Ishikawa (cell line): ENCODE measurements at regions not wholly inside any gene's neighbourhood (a gene's known extent, or its start where the extent isn't known, plus 50 kb on each side); places are given as distances from the start of the nearest gene placed in this dataset.

Source experiments
- CEBPB ChIP-seq: IDR thresholded peaks from 2 replicates; pipeline ENCODE4 v1.6.1; 2012
- CREB1 ChIP-seq: IDR thresholded peaks from 2 replicates; pipeline ENCODE4 v1.6.1; 2012; ENCODE audit warnings: low read depth
- EGR1 ChIP-seq: IDR thresholded peaks from 2 replicates; pipeline ENCODE4 v1.6.1; 2012
- EP300 ChIP-seq: IDR thresholded peaks from 2 replicates; pipeline ENCODE4 v1.6.1; 2012; ENCODE audit warnings: borderline replicate concordance
- FOXM1 ChIP-seq: IDR thresholded peaks from 2 replicates; pipeline ENCODE4 v1.6.1; 2012; ENCODE audit warnings: low read depth, borderline replicate concordance
- NFIC ChIP-seq: IDR thresholded peaks from 2 replicates; pipeline ENCODE4 v1.6.1; 2012
- RAD21 ChIP-seq: IDR thresholded peaks from 2 replicates; pipeline ENCODE4 v1.6.1; 2012; ENCODE audit warnings: low read depth
- TAF1 ChIP-seq: IDR thresholded peaks from 2 replicates; pipeline ENCODE4 v1.6.1; 2012; ENCODE audit warnings: low read depth, mild to moderate bottlenecking
- TCF12 ChIP-seq: IDR thresholded peaks from 2 replicates; pipeline ENCODE4 v1.6.1; 2012; ENCODE audit warnings: low read depth
- TEAD4 ChIP-seq: IDR thresholded peaks from 2 replicates; pipeline ENCODE4 v1.6.1; 2012
- YY1 ChIP-seq: IDR thresholded peaks from 2 replicates; pipeline ENCODE4 v1.6.1; 2012; ENCODE audit warnings: low read depth
- ZBTB7A ChIP-seq: IDR thresholded peaks from 2 replicates; pipeline ENCODE4 v1.6.1; 2012; ENCODE audit warnings: low read depth
- TF ChIP-seq, protein P1 (sequence below): IDR thresholded peaks from 2 replicates; pipeline ENCODE4 v1.6.1; 2012; ENCODE audit warnings: low read depth, mild to moderate bottlenecking
- TF ChIP-seq, protein P2 (sequence below): IDR thresholded peaks from 2 replicates; pipeline ENCODE4 v1.6.1; 2012
- TF ChIP-seq, protein P3 (sequence below): IDR thresholded peaks from 2 replicates; pipeline ENCODE4 v1.6.1; 2012

DNA sequence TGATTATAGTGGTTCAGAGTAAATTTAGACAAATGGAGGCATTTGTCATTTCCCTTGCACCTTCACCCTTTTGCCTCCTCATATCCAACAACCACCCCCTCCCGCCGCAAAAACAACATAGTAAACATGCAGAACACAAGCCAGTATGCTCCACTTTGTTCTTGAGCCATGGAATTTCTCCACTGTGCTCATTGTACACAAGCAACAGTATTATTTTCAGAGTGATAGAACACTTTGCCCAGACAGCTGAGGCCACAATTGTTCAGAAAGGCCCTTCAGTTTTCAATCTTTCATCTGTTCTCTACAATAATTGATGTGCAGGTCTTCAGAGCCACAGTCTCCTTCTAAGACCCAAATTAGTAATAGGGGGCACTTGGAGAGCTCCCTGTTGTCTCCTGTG is 272.8 kb upstream of the SLC30A5 start:
- TF ChIP-seq TEAD4 (no peak), NFIC (no peak), RAD21 (no peak), YY1 (no peak), EP300 (no peak), TCF12 (no peak), FOXM1 (no peak), CREB1 (no peak), ZBTB7A (no peak), EGR1 (no peak)
- TF ChIP-seq, protein P1, sequence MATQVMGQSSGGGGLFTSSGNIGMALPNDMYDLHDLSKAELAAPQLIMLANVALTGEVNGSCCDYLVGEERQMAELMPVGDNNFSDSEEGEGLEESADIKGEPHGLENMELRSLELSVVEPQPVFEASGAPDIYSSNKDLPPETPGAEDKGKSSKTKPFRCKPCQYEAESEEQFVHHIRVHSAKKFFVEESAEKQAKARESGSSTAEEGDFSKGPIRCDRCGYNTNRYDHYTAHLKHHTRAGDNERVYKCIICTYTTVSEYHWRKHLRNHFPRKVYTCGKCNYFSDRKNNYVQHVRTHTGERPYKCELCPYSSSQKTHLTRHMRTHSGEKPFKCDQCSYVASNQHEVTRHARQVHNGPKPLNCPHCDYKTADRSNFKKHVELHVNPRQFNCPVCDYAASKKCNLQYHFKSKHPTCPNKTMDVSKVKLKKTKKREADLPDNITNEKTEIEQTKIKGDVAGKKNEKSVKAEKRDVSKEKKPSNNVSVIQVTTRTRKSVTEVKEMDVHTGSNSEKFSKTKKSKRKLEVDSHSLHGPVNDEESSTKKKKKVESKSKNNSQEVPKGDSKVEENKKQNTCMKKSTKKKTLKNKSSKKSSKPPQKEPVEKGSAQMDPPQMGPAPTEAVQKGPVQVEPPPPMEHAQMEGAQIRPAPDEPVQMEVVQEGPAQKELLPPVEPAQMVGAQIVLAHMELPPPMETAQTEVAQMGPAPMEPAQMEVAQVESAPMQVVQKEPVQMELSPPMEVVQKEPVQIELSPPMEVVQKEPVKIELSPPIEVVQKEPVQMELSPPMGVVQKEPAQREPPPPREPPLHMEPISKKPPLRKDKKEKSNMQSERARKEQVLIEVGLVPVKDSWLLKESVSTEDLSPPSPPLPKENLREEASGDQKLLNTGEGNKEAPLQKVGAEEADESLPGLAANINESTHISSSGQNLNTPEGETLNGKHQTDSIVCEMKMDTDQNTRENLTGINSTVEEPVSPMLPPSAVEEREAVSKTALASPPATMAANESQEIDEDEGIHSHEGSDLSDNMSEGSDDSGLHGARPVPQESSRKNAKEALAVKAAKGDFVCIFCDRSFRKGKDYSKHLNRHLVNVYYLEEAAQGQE, result no peak
- TF ChIP-seq, protein P2, sequence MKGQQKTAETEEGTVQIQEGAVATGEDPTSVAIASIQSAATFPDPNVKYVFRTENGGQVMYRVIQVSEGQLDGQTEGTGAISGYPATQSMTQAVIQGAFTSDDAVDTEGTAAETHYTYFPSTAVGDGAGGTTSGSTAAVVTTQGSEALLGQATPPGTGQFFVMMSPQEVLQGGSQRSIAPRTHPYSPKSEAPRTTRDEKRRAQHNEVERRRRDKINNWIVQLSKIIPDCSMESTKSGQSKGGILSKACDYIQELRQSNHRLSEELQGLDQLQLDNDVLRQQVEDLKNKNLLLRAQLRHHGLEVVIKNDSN, result no peak

DNA sequence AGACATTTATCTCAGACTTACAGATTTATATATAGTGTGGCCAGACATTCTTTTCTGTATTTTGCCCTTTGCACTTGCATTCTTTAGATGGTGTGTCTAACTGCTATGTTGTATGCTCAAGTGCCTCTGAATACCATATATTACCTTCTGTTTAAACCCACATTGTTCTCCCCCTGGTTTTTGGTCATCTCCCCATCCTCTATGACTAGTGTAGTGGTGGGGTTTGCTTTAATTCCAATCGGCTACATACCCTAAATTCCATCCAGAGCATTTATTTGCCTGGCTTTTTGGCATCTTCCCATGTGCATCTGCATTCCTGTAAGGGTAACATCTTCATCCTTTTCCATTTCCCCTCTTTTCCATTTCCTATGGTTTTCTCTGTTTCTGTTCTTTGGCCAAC is 271.0 kb upstream of the SLC30A5 start:
- no peak for TF ChIP-seq RAD21

DNA sequence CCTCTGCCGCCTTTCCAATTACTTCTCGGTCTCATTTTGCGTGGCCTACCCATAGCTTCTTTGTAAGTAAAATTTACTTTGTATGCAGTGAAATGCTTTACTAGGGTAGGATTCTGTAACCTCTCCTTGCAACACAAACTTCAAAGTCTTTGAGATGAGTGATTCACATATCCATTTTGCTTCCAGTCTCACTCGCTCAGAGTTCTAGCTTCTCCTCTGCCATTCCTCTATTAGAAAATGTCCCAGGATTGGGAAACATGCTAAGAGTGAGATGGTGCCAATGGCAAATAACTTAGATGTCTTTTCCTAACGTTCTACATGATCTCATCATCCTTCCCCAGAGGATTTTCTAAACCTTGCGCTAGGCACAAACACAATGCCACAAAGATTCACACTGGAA is 270.5 kb upstream of the SLC30A5 start:
- TF ChIP-seq RAD21, result no peak

DNA sequence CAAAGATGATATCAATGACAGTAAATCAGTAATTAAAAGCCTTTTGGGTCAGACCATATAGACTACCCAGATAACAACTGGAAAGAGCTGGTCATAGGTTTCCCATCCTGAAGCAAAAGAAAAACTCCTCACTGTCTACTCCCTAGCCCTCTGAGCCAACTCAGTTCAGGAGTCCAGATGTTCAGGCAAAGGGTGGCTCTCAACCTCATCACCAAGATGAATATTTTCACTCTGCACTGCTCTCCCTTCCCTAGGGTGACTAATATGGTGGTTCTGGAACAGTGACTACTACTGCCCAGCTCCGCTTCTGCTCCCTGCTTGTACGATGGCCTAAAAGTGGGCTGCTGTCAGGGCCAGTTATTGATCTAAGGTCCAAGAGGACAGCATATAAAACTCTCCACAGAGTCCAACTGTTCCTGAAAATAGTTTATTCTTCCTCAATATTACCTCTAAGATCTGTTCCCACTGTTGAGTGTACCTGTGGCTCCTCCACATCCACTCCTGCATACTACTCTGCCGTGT is 263.4 kb upstream of the SLC30A5 start:
- TF ChIP-seq EGR1 (no peak), CEBPB (no peak), TEAD4 (no peak), RAD21 (no peak), YY1 (no peak), EP300 (no peak), CREB1 (no peak)
- TF ChIP-seq, protein P2, result no peak

DNA sequence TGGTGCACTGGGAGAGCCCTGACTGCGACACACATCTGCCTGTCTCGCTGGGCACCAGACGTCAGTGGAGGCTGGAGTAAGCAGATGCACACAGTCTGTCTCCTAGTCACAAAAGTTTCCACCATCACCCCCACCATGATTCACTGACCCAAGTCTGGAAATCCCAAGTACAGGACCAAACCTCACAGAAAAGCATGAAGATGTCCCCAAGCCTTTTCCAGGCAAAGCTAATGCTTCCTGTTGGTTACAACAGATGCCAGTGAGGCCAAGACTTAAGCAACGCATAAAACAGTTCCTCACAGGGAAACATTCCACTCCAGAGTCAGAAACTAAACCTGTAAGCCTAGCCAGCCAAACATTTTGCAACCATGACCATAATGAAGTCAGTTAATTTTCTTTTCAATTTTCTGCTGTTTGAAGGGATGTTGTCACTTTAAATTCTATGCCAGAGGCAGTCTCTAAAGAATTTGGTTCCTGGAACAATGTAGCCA is 259.3 kb upstream of the SLC30A5 start:
- TF ChIP-seq, protein P1, result no peak
- TF ChIP-seq TEAD4, result no peak
- TF ChIP-seq NFIC, result no peak
- TF ChIP-seq, protein P3, sequence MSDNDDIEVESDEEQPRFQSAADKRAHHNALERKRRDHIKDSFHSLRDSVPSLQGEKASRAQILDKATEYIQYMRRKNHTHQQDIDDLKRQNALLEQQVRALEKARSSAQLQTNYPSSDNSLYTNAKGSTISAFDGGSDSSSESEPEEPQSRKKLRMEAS, result no peak
- no peak for TF ChIP-seq CEBPB
- TF ChIP-seq EGR1, result no peak
- TF ChIP-seq EP300, result no peak
- TF ChIP-seq RAD21, result no peak
- TF ChIP-seq FOXM1, result no peak
- TF ChIP-seq, protein P2, result no peak
- TF ChIP-seq CREB1, result no peak
- TF ChIP-seq ZBTB7A, result no peak

DNA sequence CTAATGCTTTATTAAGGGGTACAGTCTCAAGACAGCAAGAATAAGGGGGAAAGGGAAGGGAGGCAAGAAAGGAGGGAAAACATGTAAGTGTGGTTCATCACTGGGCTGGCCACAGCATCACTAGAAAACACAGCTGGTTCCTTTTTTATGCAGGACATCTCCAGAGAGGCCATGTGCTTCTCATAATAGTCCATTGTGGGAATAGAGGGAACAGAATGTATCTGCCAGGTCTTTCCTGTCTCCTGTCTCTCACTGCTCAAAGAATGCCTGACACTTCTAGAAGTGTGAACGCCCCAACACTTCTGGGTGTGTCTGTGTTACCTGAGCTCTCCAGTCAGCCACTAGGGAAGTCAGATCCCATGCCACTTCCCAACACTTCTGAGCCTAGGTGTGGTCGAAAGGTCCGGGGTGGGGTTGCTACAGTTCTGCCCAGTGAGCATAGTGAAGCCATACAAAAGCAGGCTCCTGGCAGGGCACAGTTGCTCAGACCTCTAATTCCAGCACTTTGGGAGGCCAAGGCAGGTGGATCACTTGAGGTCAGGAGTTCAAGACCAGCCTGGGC is 255.6 kb upstream of the SLC30A5 start:
- TF ChIP-seq RAD21, result no peak
- no peak for TF ChIP-seq CEBPB
- no peak for TF ChIP-seq CREB1
- TF ChIP-seq NFIC, result no peak
- no peak for TF ChIP-seq EGR1
- no peak for TF ChIP-seq YY1
- TF ChIP-seq TAF1, result no peak
- TF ChIP-seq TEAD4, result no peak
